H1 (cell line): ENCODE measurements at regions not wholly inside any gene's neighbourhood (a gene's known extent, or its start where the extent isn't known, plus 50 kb on each side); places are given as distances from the start of the nearest gene placed in this dataset.

Experiments used
- CTCF ChIA-PET: fragments of 300-600 bp; sonication (Branson Sonifier 250); formaldehyde crosslinking; loops from one replicate; lab custom pipeline; 2021; ENCODE audit not compliant: partially characterized antibody; lab: Charles Lee
- POLR2A ChIA-PET: fragments of 300-600 bp; sonication (Branson Sonifier 250); formaldehyde crosslinking; loops from one replicate; lab custom pipeline; 2021; ENCODE audit warnings: inconsistent platforms; ENCODE audit not compliant: partially characterized antibody; lab: Charles Lee
- DNase-seq, 2 experiments: peaks; one replicate each; pipeline versions ENCODE4 v3.0.0 to v3.0.0-alpha.2; 2010 to 2022; ENCODE audit warnings: low spot score in 2 of 2, low read depth in 1 of 2, mixed read lengths in 1 of 2
- FAIRE-seq: peaks from 2 replicates; lab custom pipeline; 2011; peaks lifted over from hg19 to GRCh38; lab: Jason Lieb, UNC
- H2AFZ ChIP-seq: 2 replicates; pipeline ENCODE4 v1.8.1; 2012; ENCODE audit warnings: low read length, inconsistent platforms
- H2AK5ac ChIP-seq: 2 replicates; pipeline ENCODE4 v1.6.1; 2013; ENCODE audit warnings: low read depth, low read length
- H2BK120ac ChIP-seq: replicated peaks from 2 replicates; pipeline ENCODE3; 2013; ENCODE audit warnings: low read depth, low read length, inconsistent platforms
- H2BK12ac ChIP-seq: 2 replicates; pipeline ENCODE4 v1.6.1; 2013; ENCODE audit warnings: low read depth, low read length
- H2BK15ac ChIP-seq: 2 replicates; pipeline ENCODE4 v1.6.1; 2013; ENCODE audit warnings: low read length
- H2BK20ac ChIP-seq: 2 replicates; pipeline ENCODE4 v1.6.1; 2013; ENCODE audit warnings: low read length
- H2BK5ac ChIP-seq: 2 replicates; pipeline ENCODE4 v1.6.1; 2013; ENCODE audit warnings: low read depth, low read length
- H3K14ac ChIP-seq: 2 replicates; pipeline ENCODE4 v1.6.1; 2013; ENCODE audit warnings: inconsistent platforms; ENCODE audit not compliant: insufficient read length
- H3K18ac ChIP-seq: 2 replicates; pipeline ENCODE4 v1.6.1; 2013; ENCODE audit warnings: low read length; ENCODE audit errors: extremely low read depth
- H3K23ac ChIP-seq: 2 replicates; pipeline ENCODE4 v1.6.1; 2013; ENCODE audit warnings: inconsistent platforms; ENCODE audit not compliant: insufficient read length
- H3K23me2 ChIP-seq: 2 replicates; pipeline ENCODE4 v1.6.1; 2013; ENCODE audit warnings: low read depth, low read length
- H3K27ac ChIP-seq: 2 replicates; pipeline ENCODE4 v1.6.1; 2011; ENCODE audit warnings: low read depth, low read length, inconsistent platforms
- H3K27me3 ChIP-seq, 4 experiments: replicated peaks in 1 of 4; 1 replicate in 1 of 4; 2 replicates in 3 of 4; pipeline versions ENCODE4 v1.6.1 to v1.8.1; 2011 to 2013; ENCODE audit warnings: low read length in 3 of 4, mild to moderate bottlenecking in 3 of 4, inconsistent platforms in 2 of 4, mixed read lengths in 2 of 4, moderate library complexity in 1 of 4; ENCODE audit not compliant: control insufficient read depth in 3 of 4, insufficient read depth in 3 of 4; ENCODE audit errors: extremely low read depth in 1 of 4
- H3K36me3 ChIP-seq, 4 experiments: 2 replicates each; pipeline versions ENCODE4 v1.6.1 to v1.8.1; 2011 to 2013; ENCODE audit warnings: mild to moderate bottlenecking in 4 of 4, low read length in 3 of 4, moderate library complexity in 2 of 4, control low read depth in 1 of 4, inconsistent platforms in 1 of 4; ENCODE audit not compliant: insufficient read depth in 4 of 4, control insufficient read depth in 2 of 4
- H3K4ac ChIP-seq: replicated peaks from 2 replicates; pipeline ENCODE3; 2013; ENCODE audit warnings: low read length, low read depth, mixed read lengths, inconsistent platforms; ENCODE audit not compliant: insufficient read length
- H3K4me1 ChIP-seq, 4 experiments: replicated peaks in 1 of 4; 1 replicate in 1 of 4; 2 replicates in 3 of 4; pipeline versions ENCODE4 v1.6.1 to v1.8.1; 2011 to 2013; ENCODE audit warnings: low read length in 3 of 4, inconsistent platforms in 2 of 4, mixed read lengths in 1 of 4; ENCODE audit not compliant: insufficient read depth in 4 of 4, control insufficient read depth in 3 of 4
- H3K4me2 ChIP-seq, 2 experiments: 2 replicates each; pipeline versions ENCODE4 v1.6.1 to v1.8.1; 2011 to 2013; ENCODE audit warnings: low read depth in 2 of 2, low read length in 2 of 2, control low read depth in 1 of 2, inconsistent platforms in 1 of 2, mild to moderate bottlenecking in 1 of 2; ENCODE audit not compliant: insufficient read depth in 1 of 2
- H3K4me3 ChIP-seq, 4 experiments: fragments of 200-600, 300-600 bp in 1 of 4; sonication (generic), shearing (Covaris generic), sonication (Bioruptor Twin) in 1 of 4; 2 replicates each; pipeline versions ENCODE4 v1.5.1 to v1.8.1; 2011 to 2016; ENCODE audit warnings: low read length in 4 of 4, low read depth in 3 of 4, control low read depth in 2 of 4, inconsistent platforms in 2 of 4, mild to moderate bottlenecking in 2 of 4, mixed read lengths in 1 of 4, moderate library complexity in 1 of 4; ENCODE audit not compliant: insufficient read depth in 2 of 4; ENCODE audit errors: extremely low read depth in 1 of 4
- H3K56ac ChIP-seq: replicated peaks from 2 replicates; pipeline ENCODE3; 2013; ENCODE audit warnings: low read depth, mild to moderate bottlenecking, mixed read lengths, low read length, inconsistent platforms; ENCODE audit not compliant: insufficient read length
- H3K79me1 ChIP-seq: 2 replicates; pipeline ENCODE4 v1.6.1; 2013; ENCODE audit warnings: low read depth, low read length, control low read depth
- H3K79me2 ChIP-seq, 2 experiments: 2 replicates each; pipeline versions ENCODE4 v1.6.1 to v1.8.1; 2012 to 2013; ENCODE audit warnings: low read length in 2 of 2, mild to moderate bottlenecking in 2 of 2, inconsistent platforms in 1 of 2; ENCODE audit not compliant: insufficient read depth in 2 of 2, control insufficient read depth in 1 of 2
- H3K9ac ChIP-seq, 4 experiments: replicated peaks in 1 of 4; 1 replicate in 1 of 4; 2 replicates in 3 of 4; pipeline versions ENCODE4 v1.6.1 to v1.8.1; 2011 to 2013; ENCODE audit warnings: low read depth in 3 of 4, low read length in 3 of 4, control low read depth in 2 of 4, mild to moderate bottlenecking in 2 of 4, moderate library complexity in 2 of 4, inconsistent platforms in 1 of 4; ENCODE audit errors: extremely low read depth in 1 of 4
- H3K9me3 ChIP-seq, 2 experiments: 2 replicates each; pipeline versions ENCODE4 v1.6.1 to v1.8.1; 2012 to 2013; ENCODE audit warnings: mild to moderate bottlenecking in 2 of 2, moderate library complexity in 2 of 2, control low read depth in 1 of 2, inconsistent platforms in 1 of 2, low read depth in 1 of 2, low read length in 1 of 2, mixed read lengths in 1 of 2; ENCODE audit not compliant: insufficient read depth in 2 of 2
- H4K20me1 ChIP-seq, 2 experiments: replicated peaks in 1 of 2; 2 replicates each; pipeline versions ENCODE3 to v1.8.1; 2011 to 2013; ENCODE audit warnings: inconsistent platforms in 2 of 2, low read length in 2 of 2, mild to moderate bottlenecking in 1 of 2; ENCODE audit not compliant: insufficient read depth in 2 of 2, control insufficient read depth in 1 of 2
- H4K5ac ChIP-seq: 2 replicates; pipeline ENCODE4 v1.6.1; 2013; ENCODE audit warnings: low read length, low read depth, mixed read lengths, inconsistent platforms; ENCODE audit not compliant: insufficient read length
- H4K8ac ChIP-seq: 2 replicates; pipeline ENCODE4 v1.8.0; 2013; ENCODE audit warnings: mild to moderate bottlenecking, moderate library complexity, low read length, inconsistent platforms; ENCODE audit not compliant: insufficient read depth; ENCODE audit errors: extremely low read depth
- H4K91ac ChIP-seq: replicated peaks from 2 replicates; pipeline ENCODE3; 2013; ENCODE audit warnings: low read length, mixed read lengths, inconsistent platforms; ENCODE audit not compliant: insufficient read length
- BACH1 ChIP-seq: IDR thresholded peaks from 2 replicates; pipeline ENCODE4 v1.6.1; 2012; ENCODE audit warnings: low read length, improper control_type of control experiment
- BRCA1 ChIP-seq: IDR thresholded peaks from 2 replicates; pipeline ENCODE4 v1.6.1; 2012; ENCODE audit warnings: low read depth, low read length, improper control_type of control experiment
- CBX8 ChIP-seq: fragments of 300-800, 300-1000 bp; sonication (generic); IDR thresholded peaks from 2 replicates; pipeline ENCODE4 v1.7.1; 2016; ENCODE audit warnings: low read depth, low read length, borderline replicate concordance
- JUND ChIP-seq: IDR thresholded peaks from 2 replicates; pipeline ENCODE4 v1.6.1; 2011; ENCODE audit warnings: mild to moderate bottlenecking, improper control_type of control experiment, low read length
- PHF8 ChIP-seq: fragments of 200-600 bp; sonication (generic); conservative IDR thresholded peaks from 2 replicates; pipeline ENCODE4 v1.7.1; 2012; ENCODE audit warnings: low read depth, mild to moderate bottlenecking, inconsistent platforms, low read length, moderate library complexity
- RBBP5 ChIP-seq: IDR thresholded peaks from 2 replicates; pipeline ENCODE4 v1.7.1; 2012; ENCODE audit warnings: low read depth, mild to moderate bottlenecking, inconsistent platforms, low read length, moderate library complexity, borderline replicate concordance
- RFX5 ChIP-seq: IDR thresholded peaks from 2 replicates; pipeline ENCODE4 v1.6.1; 2011; ENCODE audit warnings: low read depth, low read length, improper control_type of control experiment, borderline replicate concordance
- SP4 ChIP-seq: IDR thresholded peaks from 2 replicates; pipeline ENCODE4 v1.6.1; 2012; ENCODE audit warnings: low read length, inconsistent platforms
- TAF7 ChIP-seq: optimal IDR thresholded peaks from 2 replicates; pipeline ENCODE3; 2011; ENCODE audit warnings: low read depth, mild to moderate bottlenecking, inconsistent platforms, low read length, moderate library complexity, borderline replicate concordance
- WGBS, 2 experiments: shearing (Covaris generic) in 1 of 2; methylation state at CpG; one replicate each; pipeline versions ENCODE4 v1.1.6 to v1.1.7; 2013 to 2015; ENCODE audit warnings: low lambda C conversion rate in 2 of 2, mixed read lengths in 2 of 2, inconsistent platforms in 1 of 2, low coverage in 1 of 2, missing lambda C conversion rate in 1 of 2; ENCODE audit not compliant: insufficient replicate concordance in 2 of 2, insufficient coverage in 1 of 2, insufficient read length in 1 of 2; ENCODE audit errors: extremely low coverage in 1 of 2, missing lambda C conversion rate in 1 of 2; 5-methylcytosine and 5-hydroxymethylcytosine counted together

DNA sequence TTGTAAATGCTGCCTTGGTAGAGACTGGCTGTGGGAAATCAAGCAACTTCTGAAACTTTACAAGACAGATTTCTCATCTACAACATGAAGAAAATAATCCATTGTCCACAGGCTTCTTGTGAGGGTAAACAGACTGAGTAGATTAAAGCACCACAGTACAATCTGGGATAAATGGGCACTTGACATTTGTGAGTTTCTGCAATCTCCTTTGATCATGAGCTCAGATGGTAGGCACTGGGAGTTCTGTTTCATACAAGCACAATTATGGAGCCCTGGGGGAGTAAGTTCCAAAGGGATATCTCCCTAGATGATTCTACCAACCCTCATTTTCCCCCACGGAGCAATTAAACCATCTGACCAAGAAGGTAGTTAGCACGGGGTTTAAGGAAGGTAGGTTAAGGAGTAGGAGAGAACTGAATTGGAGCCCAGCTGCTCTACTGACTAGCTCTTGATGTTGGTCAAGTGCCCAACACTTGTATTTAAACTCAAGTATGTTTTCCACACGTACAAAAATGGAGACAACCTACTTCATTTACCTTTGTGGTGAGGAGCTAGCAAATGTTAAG, 479.5 kb upstream of the TNC start:
- H3K9me3 ChIP-seq = no peaks in the 10 kb centered on the region
- ChIA-PET POLR2A (no interaction called here), CTCF (interaction anchor here (0.7 kb wide), 1 partner anchor 36 kb away, joined by 4 read pairs; no protein-coding TSS in a partner anchor)
- DNase-seq = no peak
- no peaks in the 10 kb centered on the region for H3K36me3 ChIP-seq
- H3K23me2 ChIP-seq = no peaks in the 10 kb centered on the region
- H4K91ac ChIP-seq = no peak overlapping the region
- no peak overlapping the region for H2AK5ac ChIP-seq
- peaks cover 0 to 6% (median 4%) of the 10 kb centered on the region in 4 experiments; a peak in 2 of 7 replicates for H3K4me1 ChIP-seq
- H2BK20ac ChIP-seq = no peak overlapping the region
- no peak overlapping the region for H2BK120ac ChIP-seq
- no peak overlapping the region for H3K4me3 ChIP-seq
- H2BK12ac ChIP-seq = no peak overlapping the region
- H3K18ac ChIP-seq = no peak overlapping the region
- H2AFZ ChIP-seq = no peak overlapping the region
- FAIRE-seq = no peak
- no peak overlapping the region for H3K9ac ChIP-seq
- H2BK15ac ChIP-seq = no peak overlapping the region
- no peaks in the 10 kb centered on the region for H3K79me2 ChIP-seq
- H3K23ac ChIP-seq = no peak overlapping the region
- H3K79me1 ChIP-seq = no peaks in the 10 kb centered on the region
- no peak overlapping the region for H3K4me2 ChIP-seq
- no peak overlapping the region for H4K5ac ChIP-seq
- H3K14ac ChIP-seq = no peak overlapping the region
- no peak overlapping the region for H4K8ac ChIP-seq
- 86% methylated on average over 3 of the region's 3 CpGs; no CpG with 5 or more reads in 1 of the 2 experiments for WGBS, 2 experiments
- no peaks in the 10 kb centered on the region for H4K20me1 ChIP-seq
- no peak overlapping the region for H2BK5ac ChIP-seq
- H3K27ac ChIP-seq = no peak overlapping the region
- H3K27me3 ChIP-seq = no peaks in the 10 kb centered on the region
- H3K4ac ChIP-seq = no peak overlapping the region
- H3K56ac ChIP-seq = no peak overlapping the region
- no peak for TF ChIP-seq BRCA1
- no peak for TF ChIP-seq PHF8
- TF ChIP-seq JUND = no peak
- TF ChIP-seq RBBP5 = no peak
- TF ChIP-seq RFX5 = no peak
- TF ChIP-seq BACH1 = no peak
- no peak for TF ChIP-seq SP4
- TF ChIP-seq TAF7 = no peak
- TF ChIP-seq CBX8 = no peak
